Cardiac fibroblast (primary cell): ENCODE measurements at regions not wholly inside any gene's neighbourhood (a gene's known extent, or its start where the extent isn't known, plus 50 kb on each side); places are given as distances from the start of the nearest gene placed in this dataset.
"Not testable (repeated sequence)": the region's sequence is repeated elsewhere in the genome, so short reads cannot be mapped to it uniquely, and the experiment has no call there.

ENCODE experiments used
- DNase-seq, 2 donors: peaks; one replicate each; pipeline versions ENCODE4 v3.0.0 to v3.0.0-alpha.2; 2010; ENCODE audit warnings: low read depth in 2 of 2
- H3K4me3 ChIP-seq, 2 donors: replicated peaks in 1 of 2; 1 replicate in 1 of 2; 2 replicates in 1 of 2; pipeline ENCODE4 v1.5.1; 2011; ENCODE audit warnings: low read depth in 2 of 2, low read length in 2 of 2, mild to moderate bottlenecking in 2 of 2, moderate library complexity in 1 of 2
- CTCF ChIP-seq: IDR thresholded peaks from one replicate; pipeline ENCODE4 v1.5.1; 2011; ENCODE audit warnings: low read depth, mild to moderate bottlenecking, low read length, inconsistent platforms

- DNase-seq, result no peak
- H3K4me3 ChIP-seq, result no peak overlapping the region
- no peak for TF ChIP-seq CTCF
These were observed 129.8 kb downstream of the HNMT start for GRCh38 chr2:138094031-138094430.

GRCh38 chr2:138095336-138095735 is 131.1 kb downstream of the HNMT start:
- TF ChIP-seq CTCF, result no peak
- H3K4me3 ChIP-seq, result no peak overlapping the region
- no peak for DNase-seq

- DNase-seq, H3K4me3 ChIP-seq: not testable (repeated sequence)
These were observed 135.0 kb downstream of the HNMT start for GRCh38 chr2:138099288-138099687.

GRCh38 chr2:138101718-138102117 is 137.4 kb downstream of the HNMT start:
- TF ChIP-seq CTCF, result no peak
- no peak overlapping the region for H3K4me3 ChIP-seq
- DNase-seq, result no peak

- DNase-seq, result no peak
- no peak for TF ChIP-seq CTCF
- no peak overlapping the region for H3K4me3 ChIP-seq
These were observed 138.4 kb downstream of the HNMT start for GRCh38 chr2:138102664-138103063.

GRCh38 chr2:138103156-138103555 is 138.9 kb downstream of the HNMT start:
- TF ChIP-seq CTCF, result no peak
- H3K4me3 ChIP-seq, result no peak overlapping the region
- DNase-seq, result no peak

- no peak for TF ChIP-seq CTCF
- no peak for DNase-seq
- no peak overlapping the region for H3K4me3 ChIP-seq
These were observed 139.8 kb downstream of the HNMT start for GRCh38 chr2:138104071-138104470.
